Loucy (cell line): ENCODE measurements at regions not wholly inside any gene's neighbourhood (a gene's known extent, or its start where the extent isn't known, plus 50 kb on each side); places are given as distances from the start of the nearest gene placed in this dataset.

Experiments
- EZH2phosphoT487 ChIP-seq: fragments of 200-600 bp; IDR thresholded peaks from 2 replicates; pipeline ENCODE4 v1.6.1; 2018; ENCODE audit warnings: antibody characterized with exemption, mild to moderate bottlenecking, moderate library complexity, borderline replicate concordance
- TF ChIP-seq, protein P1 (sequence below): fragments of 200-600 bp; sonication (generic); conservative IDR thresholded peaks from 2 replicates; pipeline ENCODE4 v1.5.1; 2014; ENCODE audit warnings: mild to moderate bottlenecking, antibody characterized with exemption, low read length

DNA sequence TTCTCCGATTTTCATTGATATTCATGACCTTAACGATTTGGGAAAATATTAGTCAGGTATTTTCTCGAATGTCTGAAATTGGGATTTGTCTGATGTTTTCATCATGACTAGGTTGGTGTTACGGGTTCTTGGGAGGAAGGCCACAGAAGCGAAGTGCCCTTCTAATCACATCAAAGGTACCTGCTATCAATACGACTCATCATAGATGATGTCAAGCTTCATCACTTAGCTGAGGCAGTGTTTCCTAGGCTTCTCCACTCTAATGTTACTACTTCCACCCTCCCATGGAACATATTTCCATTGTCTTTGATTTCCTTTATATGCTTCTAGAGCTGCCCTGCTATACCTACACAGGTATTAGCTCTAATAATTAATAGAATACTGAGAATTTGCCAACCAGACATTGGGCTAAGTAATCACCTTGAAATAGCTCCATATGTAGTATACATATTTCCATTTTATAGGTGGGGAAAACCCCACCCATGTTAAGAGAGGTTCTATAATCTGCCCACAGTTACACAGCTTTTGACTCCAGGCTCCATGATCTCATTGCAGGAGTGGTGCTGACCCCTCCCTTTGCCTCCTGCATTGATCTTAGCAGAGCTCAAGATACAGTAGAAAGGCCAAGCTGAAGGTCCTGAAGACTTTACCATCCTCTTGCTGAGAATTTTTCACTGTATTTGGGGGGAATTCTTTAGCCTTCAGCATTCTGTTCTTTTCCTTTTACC is 238.6 kb upstream of the ADAMTSL1 start:
- no peak for TF ChIP-seq EZH2phosphoT487
- TF ChIP-seq, protein P1, sequence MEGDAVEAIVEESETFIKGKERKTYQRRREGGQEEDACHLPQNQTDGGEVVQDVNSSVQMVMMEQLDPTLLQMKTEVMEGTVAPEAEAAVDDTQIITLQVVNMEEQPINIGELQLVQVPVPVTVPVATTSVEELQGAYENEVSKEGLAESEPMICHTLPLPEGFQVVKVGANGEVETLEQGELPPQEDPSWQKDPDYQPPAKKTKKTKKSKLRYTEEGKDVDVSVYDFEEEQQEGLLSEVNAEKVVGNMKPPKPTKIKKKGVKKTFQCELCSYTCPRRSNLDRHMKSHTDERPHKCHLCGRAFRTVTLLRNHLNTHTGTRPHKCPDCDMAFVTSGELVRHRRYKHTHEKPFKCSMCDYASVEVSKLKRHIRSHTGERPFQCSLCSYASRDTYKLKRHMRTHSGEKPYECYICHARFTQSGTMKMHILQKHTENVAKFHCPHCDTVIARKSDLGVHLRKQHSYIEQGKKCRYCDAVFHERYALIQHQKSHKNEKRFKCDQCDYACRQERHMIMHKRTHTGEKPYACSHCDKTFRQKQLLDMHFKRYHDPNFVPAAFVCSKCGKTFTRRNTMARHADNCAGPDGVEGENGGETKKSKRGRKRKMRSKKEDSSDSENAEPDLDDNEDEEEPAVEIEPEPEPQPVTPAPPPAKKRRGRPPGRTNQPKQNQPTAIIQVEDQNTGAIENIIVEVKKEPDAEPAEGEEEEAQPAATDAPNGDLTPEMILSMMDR, result no peak
